ENCODE measurements at regions not wholly inside any gene's neighbourhood (a gene's known extent, or its start where the extent isn't known, plus 50 kb on each side); places are given as distances from the start of the nearest gene placed in this dataset.

DNA sequence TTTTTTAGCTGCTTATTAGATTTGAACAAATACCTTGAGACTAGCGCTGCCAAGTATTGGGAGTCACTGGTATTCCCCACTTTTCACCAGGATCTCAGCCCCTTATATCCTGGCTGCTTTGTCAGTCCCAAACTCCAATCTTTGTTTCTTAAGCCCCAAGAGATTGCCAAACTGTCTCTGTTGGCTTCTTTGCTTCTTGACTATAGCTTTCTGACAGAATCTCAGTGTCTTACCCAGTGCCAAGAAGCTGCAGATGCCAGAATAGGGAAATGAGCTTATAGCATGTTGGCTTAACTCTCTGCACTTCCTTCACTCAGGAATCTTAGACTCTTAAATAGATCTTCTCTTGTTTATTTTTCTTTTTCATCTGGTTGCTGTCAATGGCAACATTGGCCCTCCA, 297.5 kb upstream of the DCAF8L1 start:
- no peaks in the 10 kb centered on the region for H3K9me1 ChIP-seq (ENCODE audit: control insufficient read depth, extremely low read depth, insufficient read depth, low read length)
- H3K79me2 ChIP-seq (ENCODE audit: control insufficient read depth, insufficient read depth, low read length): no peaks in the 10 kb centered on the region
- H3K9ac ChIP-seq (ENCODE audit: control insufficient read depth, extremely low read depth, insufficient read depth, low read length): no peak overlapping the region
- H2AFZ ChIP-seq (ENCODE audit: control insufficient read depth, low read length): no peak overlapping the region
- dilution Hi-C loops (cut with MboI; ENCODE audit: extremely low pct_ligation_motif_present, low sequenced_read_pairs): no loop called here
- no peaks in the 10 kb centered on the region for H3K36me3 ChIP-seq (ENCODE audit: control insufficient read depth in 2 of 2, extremely low read depth in 1 of 2, insufficient read depth in 2 of 2, low read length in 2 of 2)
- no peaks in the 10 kb centered on the region for H3K27me3 ChIP-seq (ENCODE audit: control insufficient read depth, extremely low read depth, insufficient read depth, low read length)
- no peak overlapping the region for H3K4me3 ChIP-seq (ENCODE audit: control insufficient read depth in 2 of 3, extremely low read depth in 1 of 3, insufficient read depth in 2 of 3, low read depth in 1 of 3, low read length in 3 of 3)
- no peaks in the 10 kb centered on the region for H4K20me1 ChIP-seq (ENCODE audit: control insufficient read depth, extremely low read depth, insufficient read depth, low read length)
- no peak overlapping the region for H3K27ac ChIP-seq (ENCODE audit: control insufficient read depth, insufficient read depth, low read length)
- TF ChIP-seq, protein P1, sequence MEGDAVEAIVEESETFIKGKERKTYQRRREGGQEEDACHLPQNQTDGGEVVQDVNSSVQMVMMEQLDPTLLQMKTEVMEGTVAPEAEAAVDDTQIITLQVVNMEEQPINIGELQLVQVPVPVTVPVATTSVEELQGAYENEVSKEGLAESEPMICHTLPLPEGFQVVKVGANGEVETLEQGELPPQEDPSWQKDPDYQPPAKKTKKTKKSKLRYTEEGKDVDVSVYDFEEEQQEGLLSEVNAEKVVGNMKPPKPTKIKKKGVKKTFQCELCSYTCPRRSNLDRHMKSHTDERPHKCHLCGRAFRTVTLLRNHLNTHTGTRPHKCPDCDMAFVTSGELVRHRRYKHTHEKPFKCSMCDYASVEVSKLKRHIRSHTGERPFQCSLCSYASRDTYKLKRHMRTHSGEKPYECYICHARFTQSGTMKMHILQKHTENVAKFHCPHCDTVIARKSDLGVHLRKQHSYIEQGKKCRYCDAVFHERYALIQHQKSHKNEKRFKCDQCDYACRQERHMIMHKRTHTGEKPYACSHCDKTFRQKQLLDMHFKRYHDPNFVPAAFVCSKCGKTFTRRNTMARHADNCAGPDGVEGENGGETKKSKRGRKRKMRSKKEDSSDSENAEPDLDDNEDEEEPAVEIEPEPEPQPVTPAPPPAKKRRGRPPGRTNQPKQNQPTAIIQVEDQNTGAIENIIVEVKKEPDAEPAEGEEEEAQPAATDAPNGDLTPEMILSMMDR (optimal IDR thresholded peaks at IDR 0.05 in 1 of 3, IDR thresholded peaks at IDR 0.05 in 1 of 3, conservative IDR thresholded peaks at IDR 0.05 in 1 of 3; ENCODE audit: extremely low read depth in 1 of 3, insufficient read depth in 2 of 3, low read length in 3 of 3): no peak
- TF ChIP-seq EZH2 (IDR thresholded peaks at IDR 0.05; ENCODE audit: low read length): no peak
- H3K4me1 ChIP-seq (ENCODE audit: control insufficient read depth, extremely low read depth, insufficient read depth, low read length): no peaks in the 10 kb centered on the region
- no peaks in the 10 kb centered on the region for H3K9me3 ChIP-seq (ENCODE audit: control insufficient read depth, low read depth, low read length)
- DNase-seq (ENCODE audit: low read depth, low spot score): no peak
- H3K4me2 ChIP-seq (ENCODE audit: control insufficient read depth, extremely low read depth, insufficient read depth, low read depth, low read length): no peak overlapping the region
- no peak for FAIRE-seq

DNA sequence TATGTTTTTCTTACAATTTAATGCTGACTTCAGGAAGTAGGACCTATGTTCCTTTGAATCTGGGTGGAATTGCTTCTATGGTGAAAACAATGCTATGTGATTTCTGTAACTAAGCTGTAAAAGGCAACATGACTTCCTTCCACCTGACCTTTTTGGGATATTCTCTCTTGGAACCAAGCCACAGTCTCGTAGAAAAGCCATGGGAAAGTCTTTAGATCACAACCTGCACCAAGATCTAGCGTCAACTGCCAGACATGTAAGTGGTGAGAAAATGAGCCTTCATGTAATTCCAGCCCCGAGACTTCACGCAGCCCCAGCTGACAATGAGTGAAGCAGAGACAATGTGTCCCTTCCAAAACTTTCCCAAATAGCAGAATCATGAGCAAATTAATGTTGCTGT, 297.0 kb upstream of the DCAF8L1 start:
- no peak overlapping the region for H2AFZ ChIP-seq (ENCODE audit: control insufficient read depth, low read length)
- no peaks in the 10 kb centered on the region for H3K36me3 ChIP-seq (ENCODE audit: control insufficient read depth in 2 of 2, extremely low read depth in 1 of 2, insufficient read depth in 2 of 2, low read length in 2 of 2)
- no peak overlapping the region for H3K9ac ChIP-seq (ENCODE audit: control insufficient read depth, extremely low read depth, insufficient read depth, low read length)
- no peaks in the 10 kb centered on the region for H3K79me2 ChIP-seq (ENCODE audit: control insufficient read depth, insufficient read depth, low read length)
- H3K4me2 ChIP-seq (ENCODE audit: control insufficient read depth, extremely low read depth, insufficient read depth, low read depth, low read length): no peak overlapping the region
- TF ChIP-seq, protein P1 (optimal IDR thresholded peaks at IDR 0.05 in 1 of 3, IDR thresholded peaks at IDR 0.05 in 1 of 3, conservative IDR thresholded peaks at IDR 0.05 in 1 of 3; ENCODE audit: extremely low read depth in 1 of 3, insufficient read depth in 2 of 3, low read length in 3 of 3): no peak
- no peak for TF ChIP-seq EZH2 (IDR thresholded peaks at IDR 0.05; ENCODE audit: low read length)
- H3K4me1 ChIP-seq (ENCODE audit: control insufficient read depth, extremely low read depth, insufficient read depth, low read length): no peaks in the 10 kb centered on the region
- no peaks in the 10 kb centered on the region for H3K27me3 ChIP-seq (ENCODE audit: control insufficient read depth, extremely low read depth, insufficient read depth, low read length)
- no peak overlapping the region for H3K27ac ChIP-seq (ENCODE audit: control insufficient read depth, insufficient read depth, low read length)
- no peak overlapping the region for H3K4me3 ChIP-seq (ENCODE audit: control insufficient read depth in 2 of 3, extremely low read depth in 1 of 3, insufficient read depth in 2 of 3, low read depth in 1 of 3, low read length in 3 of 3)
- H3K9me3 ChIP-seq (ENCODE audit: control insufficient read depth, low read depth, low read length): no peaks in the 10 kb centered on the region
- dilution Hi-C loops (cut with MboI; ENCODE audit: extremely low pct_ligation_motif_present, low sequenced_read_pairs): no loop called here
- DNase-seq (ENCODE audit: low read depth, low spot score) (no peak), FAIRE-seq (no peak)
- H4K20me1 ChIP-seq (ENCODE audit: control insufficient read depth, extremely low read depth, insufficient read depth, low read length): no peaks in the 10 kb centered on the region
- no peaks in the 10 kb centered on the region for H3K9me1 ChIP-seq (ENCODE audit: control insufficient read depth, extremely low read depth, insufficient read depth, low read length)

Data from keratinocyte (primary cell).